ENCODE measurements at regions not wholly inside any gene's neighbourhood (a gene's known extent, or its start where the extent isn't known, plus 50 kb on each side); places are given as distances from the start of the nearest gene placed in this dataset.

DNA sequence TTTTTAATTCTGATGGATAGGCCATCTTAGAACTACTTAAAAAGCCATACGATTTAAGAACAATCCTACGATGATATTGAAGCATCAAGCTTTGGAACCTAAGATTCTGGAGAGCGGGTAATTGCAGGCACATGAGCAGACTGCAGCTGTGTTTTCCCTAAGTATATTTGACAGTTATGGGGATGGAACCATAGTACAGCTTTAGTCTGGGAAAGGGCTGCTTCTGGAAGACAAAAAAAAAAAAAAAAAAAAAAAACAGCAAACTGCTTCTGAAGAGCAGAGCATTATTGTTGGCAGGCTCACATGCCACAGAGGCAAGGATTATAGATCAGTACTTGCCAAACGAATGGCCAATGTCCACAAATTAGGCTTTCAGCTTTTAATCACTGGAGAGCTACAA lies 1618.7 kb downstream of the AMY1C start:
- TF ChIP-seq CTCF (IDR thresholded peaks at IDR 0.05 in 4 of 5, conservative IDR thresholded peaks at IDR 0.05 in 1 of 5) (no peak), POLR2A (IDR thresholded peaks at IDR 0.05) (no peak)
